H54 (cell line): ENCODE measurements at regions not wholly inside any gene's neighbourhood (a gene's known extent, or its start where the extent isn't known, plus 50 kb on each side); places are given as distances from the start of the nearest gene placed in this dataset.
A peak's percentile ranks its signal among the peaks of the same experiment; 100 is the strongest.

Experiments
- DNase-seq: peaks from one replicate; pipeline ENCODE4 v3.0.0; 2011; ENCODE audit warnings: low spot score, mixed read lengths; ENCODE audit not compliant: insufficient read length
- FAIRE-seq: peaks from 3 replicates; lab custom pipeline; 2011; peaks lifted over from hg19 to GRCh38; lab: Jason Lieb, UNC
- POLR2A ChIP-seq: IDR thresholded peaks from 2 replicates; pipeline ENCODE4 v1.6.1; 2011; ENCODE audit warnings: low read depth, mild to moderate bottlenecking, low read length

GRCh38 chr2:67628892-67629291 lies 231.8 kb downstream of the ETAA1 start:
- DNase-seq (no peak), FAIRE-seq (no peak)
- no peak for TF ChIP-seq POLR2A

GRCh38 chr2:67631483-67631882 lies 234.3 kb downstream of the ETAA1 start:
- DNase-seq (no peak), FAIRE-seq (no peak)
- TF ChIP-seq POLR2A, result no peak

GRCh38 chr2:67633212-67633856 lies 236.2 kb downstream of the ETAA1 start:
- FAIRE-seq (no peak), DNase-seq (no peak)
- no peak for TF ChIP-seq POLR2A

GRCh38 chr2:67638146-67638545 lies 241.0 kb downstream of the ETAA1 start:
- DNase-seq, result no peak
- TF ChIP-seq POLR2A, result no peak
- FAIRE-seq, result no peak

- DNase-seq, result no peak
- no peak for FAIRE-seq
These were observed 244.3 kb downstream of the ETAA1 start for GRCh38 chr2:67641312-67642045.

GRCh38 chr2:67642046-67642382 lies 244.9 kb downstream of the ETAA1 start:
- TF ChIP-seq POLR2A, result no peak
- DNase-seq (no peak), FAIRE-seq (no peak)

More at GRCh38 chr2:67641312-67642045, 244.3 kb downstream of the ETAA1 start:
- TF ChIP-seq POLR2A, result no peak

GRCh38 chr2:67642961-67643360 lies 245.8 kb downstream of the ETAA1 start:
- TF ChIP-seq POLR2A, result no peak
- DNase-seq, result no peak
- FAIRE-seq, result no peak

- no peak for TF ChIP-seq POLR2A
- DNase-seq, result no peak
- no peak for FAIRE-seq
These were observed 248.4 kb downstream of the ETAA1 start for GRCh38 chr2:67645280-67646138.

- FAIRE-seq (no peak), DNase-seq (no peak)
- TF ChIP-seq POLR2A, result no peak
These were observed 249.7 kb downstream of the ETAA1 start for GRCh38 chr2:67646714-67647333.

GRCh38 chr2:67649331-67650261 lies 252.5 kb downstream of the ETAA1 start:
- FAIRE-seq (no peak), DNase-seq (no peak)
- no peak for TF ChIP-seq POLR2A

GRCh38 chr2:67650291-67651133 lies 253.4 kb downstream of the ETAA1 start:
- no peak for TF ChIP-seq POLR2A
- DNase-seq, result peak; percentile 14
- FAIRE-seq, result no peak

- TF ChIP-seq POLR2A, result no peak
- DNase-seq (no peak), FAIRE-seq (no peak)
These were observed 254.4 kb downstream of the ETAA1 start for GRCh38 chr2:67651565-67651964.
